ENCODE measurements at regions not wholly inside any gene's neighbourhood (a gene's known extent, or its start where the extent isn't known, plus 50 kb on each side); places are given as distances from the start of the nearest gene placed in this dataset.
"Not testable (repeated sequence)": the region's sequence is repeated elsewhere in the genome, so short reads cannot be mapped to it uniquely, and the experiment has no call there.

DNA sequence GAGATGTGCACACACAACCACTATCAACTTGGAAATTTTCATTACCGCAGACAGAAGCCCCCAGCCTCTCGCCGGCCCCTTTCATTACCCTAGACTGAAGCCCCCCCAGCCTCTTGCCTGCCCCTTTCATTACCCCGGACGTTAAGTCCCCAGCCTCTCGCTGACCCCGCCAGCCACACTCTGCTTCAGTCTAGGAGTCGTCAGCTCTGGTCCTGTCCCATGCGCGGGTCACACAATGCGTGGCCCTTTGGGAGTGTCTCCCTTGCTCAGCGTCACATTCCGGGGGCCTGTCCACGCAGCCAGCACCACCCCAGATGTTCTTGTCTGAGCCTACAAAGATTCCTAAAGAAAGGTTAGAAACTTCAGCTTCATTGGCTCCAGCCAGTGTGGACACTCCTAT lies 157.7 kb downstream of the LAT start:
- intact Hi-C loops (cut with micrococcal nuclease); H2AFZ ChIP-seq (replicated peaks; ENCODE audit: low read length, poor library complexity); DNase-seq; H3K56ac ChIP-seq (ENCODE audit: extremely low read depth, insufficient read depth, low read length); H4K8ac ChIP-seq (ENCODE audit: low read depth in 2 of 2, low read length in 2 of 2); H2BK5ac ChIP-seq (ENCODE audit: low read depth, low read length, poor library complexity, severe bottlenecking); H3K14ac ChIP-seq (replicated peaks; ENCODE audit: low read depth, low read length); H3K36me3 ChIP-seq (ENCODE audit: control insufficient read depth, insufficient read depth, low read length); H2AK9ac ChIP-seq (replicated peaks; ENCODE audit: low read depth, low read length, poor library complexity); ATAC-seq (ENCODE audit: low read depth); H3K4ac ChIP-seq (ENCODE audit: low read depth, low read length); H2BK120ac ChIP-seq (ENCODE audit: low read depth, low read length); H2AK5ac ChIP-seq (ENCODE audit: low read depth, low read length); H3K9me1 ChIP-seq (ENCODE audit: insufficient read depth, low read length); H3K4me2 ChIP-seq (ENCODE audit: low read depth, low read length); CTCF ChIA-PET; POLR2A ChIA-PET (ENCODE audit: unreplicated experiment); H2BK15ac ChIP-seq (ENCODE audit: low read depth, low read length); H4K91ac ChIP-seq (ENCODE audit: insufficient read depth, low read depth, low read length); H3K18ac ChIP-seq (ENCODE audit: low read depth, low read length); dilution Hi-C loops (cut with HindIII; ENCODE audit: low sequenced_read_pairs, unreplicated experiment); in situ Hi-C loops (cut with MboI; ENCODE audit: low sequenced_read_pairs); H3K27ac ChIP-seq (ENCODE audit: insufficient read depth, low read length); H4K20me1 ChIP-seq (ENCODE audit: insufficient read depth, low read length); H3K9ac ChIP-seq (ENCODE audit: low read depth, low read length); H3K23ac ChIP-seq (ENCODE audit: low read depth, low read length); H2BK20ac ChIP-seq (ENCODE audit: low read depth, low read length); H3K27me3 ChIP-seq (ENCODE audit: control insufficient read depth, insufficient read depth, low read length); H3K4me1 ChIP-seq (ENCODE audit: control insufficient read depth, insufficient read depth, low read length); H3K79me1 ChIP-seq (ENCODE audit: low read depth in 1 of 2, low read length in 2 of 2); H3K9me3 ChIP-seq (ENCODE audit: control insufficient read depth, insufficient read depth, low read length); BruUV-seq (replicated peaks); H3K4me3 ChIP-seq (ENCODE audit: insufficient read depth, low read depth, low read length); H4K5ac ChIP-seq (ENCODE audit: low read depth, low read length): not testable (repeated sequence)
- WGBS, 2 experiments (ENCODE audit: extremely low coverage in 2 of 2, insufficient read length in 1 of 2) = 77% methylated on average over 4 of the region's 14 CpGs; no CpG with 5 or more reads in 1 of the 2 experiments

All from IMR-90 (cell line).